A549 (cell line): ENCODE measurements at regions not wholly inside any gene's neighbourhood (a gene's known extent, or its start where the extent isn't known, plus 50 kb on each side); places are given as distances from the start of the nearest gene placed in this dataset.

ENCODE experiments used
- ATAC-seq, 2 experiments: fragments of 200-7000 bp in 1 of 2; fragments of >200 bp in 1 of 2; cut with Nextera tagmentation in 1 of 2; cut with Tn5 transposase in 1 of 2; 3 replicates each; pipeline versions ENCODE4 v1.8.0 to v1.9.1; 2018 to 2020; ENCODE audit warnings: mild to moderate bottlenecking in 1 of 2, moderate library complexity in 1 of 2
- CTCF ChIA-PET: fragments of 300-600 bp; sonication (Branson Sonifier 250); formaldehyde crosslinking; extraction: SDS; loops from one replicate; lab custom pipeline; 2021; ENCODE audit warnings: antibody characterized with exemption, inconsistent platforms; lab: Yijun Ruan, JAX
- POLR2A ChIA-PET: fragments of 350-600 bp; formaldehyde crosslinking; extraction: SDS; loops from one replicate; lab custom pipeline; 2021; ENCODE audit warnings: antibody characterized with exemption, inconsistent platforms; lab: Yijun Ruan, JAX
- DNase-seq, 2 experiments: peaks; one replicate each; pipeline versions ENCODE4 v3.0.0 to v3.0.0-alpha.2; 2011 to 2016; ENCODE audit warnings: low read depth in 1 of 2, low spot score in 1 of 2
- FAIRE-seq: peaks from 2 replicates; lab custom pipeline; 2011; peaks lifted over from hg19 to GRCh38; lab: Jason Lieb, UNC
- H3K27ac ChIP-seq, 2 experiments: fragments of >200 bp; sonication (Bioruptor Twin); formaldehyde crosslinking; 3 replicates each; pipeline ENCODE4 v1.5.1; 2016 to 2017
- H3K4me1 ChIP-seq: fragments of >200 bp; sonication (Bioruptor Twin); formaldehyde crosslinking; 3 replicates; pipeline ENCODE4 v1.6.1; 2016
- H3K4me2 ChIP-seq: fragments of >200 bp; sonication (Bioruptor Twin); formaldehyde crosslinking; 3 replicates; pipeline ENCODE4 v1.6.1; 2016
- H3K4me3 ChIP-seq: fragments of >200 bp; sonication (Bioruptor Twin); formaldehyde crosslinking; 3 replicates; pipeline ENCODE4 v1.5.1; 2016
- H3K9me3 ChIP-seq: fragments of >200 bp; sonication (Bioruptor Twin); formaldehyde crosslinking; 3 replicates; pipeline ENCODE4 v1.6.1; 2016
- CBX2 ChIP-seq: fragments of 200-600 bp; sonication (generic); IDR thresholded peaks from 2 replicates; pipeline ENCODE4 v1.6.1; 2016; ENCODE audit warnings: low read depth, mild to moderate bottlenecking, borderline replicate concordance
- CBX8 ChIP-seq: fragments of 200-600 bp; sonication (generic); IDR thresholded peaks from 2 replicates; pipeline ENCODE4 v1.6.1; 2016
- CEBPB ChIP-seq, 2 experiments: fragments of >200 bp in 1 of 2; sonication (Bioruptor Twin) in 1 of 2; formaldehyde crosslinking in 1 of 2; IDR thresholded peaks; 2 replicates each; pipeline ENCODE4 v1.6.1; 2012 to 2016
- CHD2 ChIP-seq: fragments of 150-350 bp; IDR thresholded peaks from 2 replicates; pipeline ENCODE4 v1.6.1; 2014; ENCODE audit warnings: low read length; ENCODE audit not compliant: partially characterized antibody
- FOXS1 ChIP-seq: fragments of 250-450 bp; sonication (Bioruptor Pico); IDR thresholded peaks from 2 replicates; pipeline ENCODE4 v1.5.0; 2020; ENCODE audit warnings: mild to moderate bottlenecking, moderate library complexity
- HDAC2 ChIP-seq: fragments of 200-600 bp; sonication (generic); IDR thresholded peaks from 2 replicates; pipeline ENCODE4 v1.6.1; 2016
- HOXB13 ChIP-seq: fragments of 250-450 bp; sonication (Bioruptor Pico); IDR thresholded peaks from 2 replicates; pipeline ENCODE4 v1.5.0; 2020; ENCODE audit warnings: low read depth, mild to moderate bottlenecking, moderate library complexity
- JUN ChIP-seq, 2 experiments: fragments of >200 bp; sonication (Bioruptor Twin); formaldehyde crosslinking; IDR thresholded peaks; 2 replicates in 1 of 2; 3 replicates in 1 of 2; pipeline ENCODE4 v1.6.1; 2016 to 2017
- MAFK ChIP-seq: fragments of 450-650 bp; IDR thresholded peaks from 2 replicates; pipeline ENCODE4 v1.6.1; 2014; ENCODE audit not compliant: partially characterized antibody
- MAZ ChIP-seq: fragments of 150-350 bp; IDR thresholded peaks from 2 replicates; pipeline ENCODE4 v1.6.1; 2014; ENCODE audit warnings: antibody characterized with exemption, low read depth, low read length, borderline replicate concordance
- MYC ChIP-seq: IDR thresholded peaks from 2 replicates; pipeline ENCODE4 v1.6.1; 2012; ENCODE audit warnings: mild to moderate bottlenecking, inconsistent platforms, low read length, improper control_type of control experiment, borderline replicate concordance
- RARB ChIP-seq: fragments of 250-450 bp; sonication (Bioruptor Pico); IDR thresholded peaks from 2 replicates; pipeline ENCODE4 v1.8.0; 2021; ENCODE audit warnings: mild to moderate bottlenecking, moderate library complexity
- RNF2 ChIP-seq: fragments of 200-600 bp; sonication (generic); IDR thresholded peaks from 2 replicates; pipeline ENCODE4 v1.6.1; 2016; ENCODE audit warnings: low read depth, mild to moderate bottlenecking, antibody characterized with exemption, moderate library complexity, borderline replicate concordance
- TFCP2L1 ChIP-seq: fragments of 250-450 bp; sonication (Bioruptor Pico); IDR thresholded peaks from 2 replicates; pipeline ENCODE4 v1.5.0; 2021; ENCODE audit warnings: mild to moderate bottlenecking
- TP53 ChIP-seq: fragments of 250-450 bp; sonication (Bioruptor Pico); IDR thresholded peaks from 2 replicates; pipeline ENCODE4 v1.5.0; 2021; ENCODE audit warnings: mild to moderate bottlenecking, moderate library complexity
- USF2 ChIP-seq: fragments of 450-650 bp; IDR thresholded peaks from 2 replicates; pipeline ENCODE4 v1.6.1; 2014; ENCODE audit warnings: antibody characterized with exemption
- ZC3H11A ChIP-seq: fragments of 450-650 bp; IDR thresholded peaks from 2 replicates; pipeline ENCODE4 v1.6.1; 2014; ENCODE audit warnings: antibody characterized with exemption, mild to moderate bottlenecking
- ZSCAN20 ChIP-seq: fragments of 250-450 bp; sonication (Bioruptor Pico); IDR thresholded peaks from 2 replicates; pipeline ENCODE4 v1.8.0; 2022; ENCODE audit warnings: mild to moderate bottlenecking, moderate library complexity
- WGBS: methylation state at CpG from one replicate; pipeline ENCODE4 v1.1.6; 2017; ENCODE audit errors: missing lambda C conversion rate; 5-methylcytosine and 5-hydroxymethylcytosine counted together
- TF ChIP-seq, protein P1 (sequence below): IDR thresholded peaks from 2 replicates; pipeline ENCODE4 v1.6.1; 2012
- TF ChIP-seq, protein P2 (sequence below): fragments of >200 bp; sonication (Bioruptor Twin); formaldehyde crosslinking; IDR thresholded peaks from 3 replicates; pipeline ENCODE4 v1.5.1; 2016
- TF ChIP-seq, protein P3 (sequence below): fragments of >200 bp; sonication (Bioruptor Twin); formaldehyde crosslinking; IDR thresholded peaks from 2 replicates; pipeline ENCODE4 v1.6.1; 2016
- TF ChIP-seq, protein P4 (sequence below): fragments of 200-600 bp; sonication (generic); IDR thresholded peaks from 2 replicates; pipeline ENCODE4 v1.6.1; 2016; ENCODE audit warnings: antibody characterized with exemption, mild to moderate bottlenecking, moderate library complexity

DNA sequence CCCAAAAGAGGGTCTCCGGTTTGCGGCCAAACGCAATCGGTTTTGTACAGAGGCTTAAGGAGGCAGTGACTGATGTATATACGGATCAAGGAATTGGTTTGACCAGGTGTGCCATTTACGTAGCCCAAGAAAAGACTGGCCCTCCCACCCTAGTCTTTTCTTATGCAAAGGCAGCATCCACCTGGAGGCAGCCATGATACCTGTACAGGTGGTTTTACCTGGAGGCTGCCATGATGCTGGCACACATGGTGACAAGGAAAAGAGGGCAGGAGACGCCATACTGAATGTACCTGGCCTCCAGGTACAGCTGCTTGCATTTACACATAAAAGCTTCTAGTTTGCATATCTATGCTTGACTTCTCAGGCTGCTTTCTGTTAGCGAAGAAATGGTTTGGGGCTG is 917.7 kb upstream of the INTU start:
- Histone ChIP-seq H3K4me1 (no peaks in the 10 kb centered on the region), H3K9me3 (no peaks in the 10 kb centered on the region), H3K4me2 (no peak overlapping the region), H3K27ac (no peak overlapping the region), H3K4me3 (no peak overlapping the region)
- POLR2A ChIA-PET = no interaction called here
- ATAC-seq = no peak
- DNase-seq = no peak
- WGBS = 60% methylated on average over 8 of the region's 8 CpGs
- no peak for FAIRE-seq
- CTCF ChIA-PET = no interaction called here
- TF ChIP-seq USF2 (no peak), CBX8 (no peak), FOXS1 (no peak), HDAC2 (no peak), ZC3H11A (no peak), RNF2 (no peak), CBX2 (no peak), MYC (no peak), MAFK (no peak), TFCP2L1 (CRISPR knock-in tag) (no peak), HOXB13 (CRISPR knock-in tag) (no peak), CHD2 (no peak), ZSCAN20 (CRISPR knock-in tag) (no peak), MAZ (no peak), JUN (IDR thresholded peaks at IDR 0.05) (no peak), CEBPB (IDR thresholded peaks at IDR 0.05) (no peak), TP53 (CRISPR knock-in tag) (no peak)
- TF ChIP-seq, protein P1, sequence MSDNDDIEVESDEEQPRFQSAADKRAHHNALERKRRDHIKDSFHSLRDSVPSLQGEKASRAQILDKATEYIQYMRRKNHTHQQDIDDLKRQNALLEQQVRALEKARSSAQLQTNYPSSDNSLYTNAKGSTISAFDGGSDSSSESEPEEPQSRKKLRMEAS = no peak
- TF ChIP-seq, protein P2, sequence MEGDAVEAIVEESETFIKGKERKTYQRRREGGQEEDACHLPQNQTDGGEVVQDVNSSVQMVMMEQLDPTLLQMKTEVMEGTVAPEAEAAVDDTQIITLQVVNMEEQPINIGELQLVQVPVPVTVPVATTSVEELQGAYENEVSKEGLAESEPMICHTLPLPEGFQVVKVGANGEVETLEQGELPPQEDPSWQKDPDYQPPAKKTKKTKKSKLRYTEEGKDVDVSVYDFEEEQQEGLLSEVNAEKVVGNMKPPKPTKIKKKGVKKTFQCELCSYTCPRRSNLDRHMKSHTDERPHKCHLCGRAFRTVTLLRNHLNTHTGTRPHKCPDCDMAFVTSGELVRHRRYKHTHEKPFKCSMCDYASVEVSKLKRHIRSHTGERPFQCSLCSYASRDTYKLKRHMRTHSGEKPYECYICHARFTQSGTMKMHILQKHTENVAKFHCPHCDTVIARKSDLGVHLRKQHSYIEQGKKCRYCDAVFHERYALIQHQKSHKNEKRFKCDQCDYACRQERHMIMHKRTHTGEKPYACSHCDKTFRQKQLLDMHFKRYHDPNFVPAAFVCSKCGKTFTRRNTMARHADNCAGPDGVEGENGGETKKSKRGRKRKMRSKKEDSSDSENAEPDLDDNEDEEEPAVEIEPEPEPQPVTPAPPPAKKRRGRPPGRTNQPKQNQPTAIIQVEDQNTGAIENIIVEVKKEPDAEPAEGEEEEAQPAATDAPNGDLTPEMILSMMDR = no peak
- TF ChIP-seq, protein P3, sequence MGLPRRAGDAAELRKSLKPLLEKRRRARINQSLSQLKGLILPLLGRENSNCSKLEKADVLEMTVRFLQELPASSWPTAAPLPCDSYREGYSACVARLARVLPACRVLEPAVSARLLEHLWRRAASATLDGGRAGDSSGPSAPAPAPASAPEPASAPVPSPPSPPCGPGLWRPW = no peak

DNA sequence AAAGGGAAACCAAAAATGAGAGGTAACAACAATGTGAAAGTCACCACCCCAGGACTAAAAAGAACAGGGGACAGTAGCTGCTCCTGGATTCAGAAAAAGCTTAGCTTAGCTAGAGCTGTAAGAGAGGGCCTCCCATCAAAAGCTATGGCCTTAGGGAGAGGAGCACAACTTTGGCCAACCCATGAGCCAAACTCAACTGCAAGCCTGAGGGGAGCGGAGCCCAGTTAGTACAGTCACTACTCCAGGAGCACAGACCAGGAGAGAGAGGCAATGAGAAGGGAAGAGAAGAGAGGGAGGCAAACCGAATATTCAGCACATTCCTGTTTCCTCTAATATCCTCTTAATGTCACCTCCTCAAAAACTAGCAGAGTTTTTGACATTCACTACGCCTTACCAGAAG is 917.1 kb upstream of the INTU start:
- no peak for FAIRE-seq
- WGBS = 28% methylated on average over 3 of the region's 3 CpGs

More for the DNA sequence above, 917.1 kb upstream of the INTU start:
- Histone ChIP-seq H3K4me3 (no peak overlapping the region), H3K4me2 (no peak overlapping the region), H3K9me3 (no peaks in the 10 kb centered on the region), H3K27ac (no peak overlapping the region), H3K4me1 (no peaks in the 10 kb centered on the region)
- POLR2A ChIA-PET = no interaction called here
- CTCF ChIA-PET = no interaction called here
- ATAC-seq (no peak), DNase-seq (no peak)
- TF ChIP-seq ZSCAN20 (CRISPR knock-in tag) = no peak
- TF ChIP-seq RARB = no peak
- no peak for TF ChIP-seq ZC3H11A
- TF ChIP-seq, protein P4, sequence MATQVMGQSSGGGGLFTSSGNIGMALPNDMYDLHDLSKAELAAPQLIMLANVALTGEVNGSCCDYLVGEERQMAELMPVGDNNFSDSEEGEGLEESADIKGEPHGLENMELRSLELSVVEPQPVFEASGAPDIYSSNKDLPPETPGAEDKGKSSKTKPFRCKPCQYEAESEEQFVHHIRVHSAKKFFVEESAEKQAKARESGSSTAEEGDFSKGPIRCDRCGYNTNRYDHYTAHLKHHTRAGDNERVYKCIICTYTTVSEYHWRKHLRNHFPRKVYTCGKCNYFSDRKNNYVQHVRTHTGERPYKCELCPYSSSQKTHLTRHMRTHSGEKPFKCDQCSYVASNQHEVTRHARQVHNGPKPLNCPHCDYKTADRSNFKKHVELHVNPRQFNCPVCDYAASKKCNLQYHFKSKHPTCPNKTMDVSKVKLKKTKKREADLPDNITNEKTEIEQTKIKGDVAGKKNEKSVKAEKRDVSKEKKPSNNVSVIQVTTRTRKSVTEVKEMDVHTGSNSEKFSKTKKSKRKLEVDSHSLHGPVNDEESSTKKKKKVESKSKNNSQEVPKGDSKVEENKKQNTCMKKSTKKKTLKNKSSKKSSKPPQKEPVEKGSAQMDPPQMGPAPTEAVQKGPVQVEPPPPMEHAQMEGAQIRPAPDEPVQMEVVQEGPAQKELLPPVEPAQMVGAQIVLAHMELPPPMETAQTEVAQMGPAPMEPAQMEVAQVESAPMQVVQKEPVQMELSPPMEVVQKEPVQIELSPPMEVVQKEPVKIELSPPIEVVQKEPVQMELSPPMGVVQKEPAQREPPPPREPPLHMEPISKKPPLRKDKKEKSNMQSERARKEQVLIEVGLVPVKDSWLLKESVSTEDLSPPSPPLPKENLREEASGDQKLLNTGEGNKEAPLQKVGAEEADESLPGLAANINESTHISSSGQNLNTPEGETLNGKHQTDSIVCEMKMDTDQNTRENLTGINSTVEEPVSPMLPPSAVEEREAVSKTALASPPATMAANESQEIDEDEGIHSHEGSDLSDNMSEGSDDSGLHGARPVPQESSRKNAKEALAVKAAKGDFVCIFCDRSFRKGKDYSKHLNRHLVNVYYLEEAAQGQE = no peak
- TF ChIP-seq, protein P3 = no peak
- TF ChIP-seq, protein P1 = no peak
